Sigmoid colon (tissue), 4 donors: ENCODE measurements at regions not wholly inside any gene's neighbourhood (a gene's known extent, or its start where the extent isn't known, plus 50 kb on each side); places are given as distances from the start of the nearest gene placed in this dataset.

Experiments used
- CTCF ChIP-seq, 4 experiments: fragments of 450-650 bp in 3 of 4; fragments of 200-600 bp in 1 of 4; IDR thresholded peaks; one replicate each; pipeline ENCODE4 v1.5.1; 2016 to 2019; ENCODE audit warnings: antibody characterized with exemption in 4 of 4, mild to moderate bottlenecking in 3 of 4, moderate library complexity in 2 of 4
- POLR2AphosphoS5 ChIP-seq, 4 donors: sonication (generic); formaldehyde crosslinking; IDR thresholded peaks; one replicate each; pipeline ENCODE4 v1.6.1; 2017; ENCODE audit warnings: antibody characterized with exemption in 4 of 4

GRCh38 chr3:23659274-23659673, 146.5 kb upstream of the UBE2E1 start:
- TF ChIP-seq POLR2AphosphoS5 (IDR thresholded peaks at IDR 0.05) (no peak), CTCF (IDR thresholded peaks at IDR 0.05) (no peak)
